SK-N-SH treated with all-trans-retinoic acid at 6 μM for 48 hours (cell line): ENCODE measurements at regions not wholly inside any gene's neighbourhood (a gene's known extent, or its start where the extent isn't known, plus 50 kb on each side); places are given as distances from the start of the nearest gene placed in this dataset.

Source experiments
- ATAC-seq: fragments of 200-7000 bp; cut with Tn5 transposase; 3 replicates; pipeline ENCODE4 v1.9.1; 2020; ENCODE audit warnings: mild to moderate bottlenecking, moderate library complexity
- ARNTL ChIP-seq: fragments of 450-650 bp; formaldehyde crosslinking; IDR thresholded peaks from 2 replicates; pipeline ENCODE4 v1.5.0; 2020; ENCODE audit warnings: low read depth, mild to moderate bottlenecking, moderate library complexity, borderline replicate concordance
- CSDC2 ChIP-seq: fragments of 250-450 bp; sonication (Bioruptor Pico); IDR thresholded peaks from 2 replicates; pipeline ENCODE4 v1.5.0; 2020; ENCODE audit warnings: mild to moderate bottlenecking, moderate library complexity
- ESRRG ChIP-seq: fragments of 250-450 bp; sonication (Bioruptor Pico); IDR thresholded peaks from 2 replicates; pipeline ENCODE4 v1.6.1; 2021; ENCODE audit warnings: mild to moderate bottlenecking
- GLIS3 ChIP-seq: fragments of 250-450 bp; sonication (Bioruptor Pico); IDR thresholded peaks from 2 replicates; pipeline ENCODE4 v1.5.0; 2020; ENCODE audit warnings: mild to moderate bottlenecking, moderate library complexity
- ISL1 ChIP-seq: fragments of 250-450 bp; sonication (Bioruptor Pico); IDR thresholded peaks from 2 replicates; pipeline ENCODE4 v2.1.2; 2022; ENCODE audit warnings: mild to moderate bottlenecking, moderate library complexity
- OSR1 ChIP-seq: fragments of 250-450 bp; sonication (Bioruptor Pico); IDR thresholded peaks from 2 replicates; pipeline ENCODE4 v1.8.0; 2022; ENCODE audit warnings: moderate library complexity, mild to moderate bottlenecking, inconsistent platforms
- RARB ChIP-seq: fragments of 250-450 bp; sonication (Bioruptor Pico); IDR thresholded peaks from 2 replicates; pipeline ENCODE4 v1.8.0; 2021; ENCODE audit warnings: mild to moderate bottlenecking, moderate library complexity
- SNAI2 ChIP-seq: fragments of 250-450 bp; sonication (Bioruptor Pico); IDR thresholded peaks from 2 replicates; pipeline ENCODE4 v1.5.0; 2020; ENCODE audit warnings: mild to moderate bottlenecking, moderate library complexity
- TCF4 ChIP-seq: fragments of 250-450 bp; sonication (Bioruptor Pico); IDR thresholded peaks from 2 replicates; pipeline ENCODE4 v1.8.0; 2021; ENCODE audit warnings: mild to moderate bottlenecking, moderate library complexity, borderline replicate concordance
- TOX ChIP-seq: fragments of 250-450 bp; sonication (Bioruptor Pico); IDR thresholded peaks from 2 replicates; pipeline ENCODE4 v1.8.0; 2021; ENCODE audit warnings: mild to moderate bottlenecking, moderate library complexity, borderline replicate concordance
- TSHZ2 ChIP-seq: fragments of 250-450 bp; sonication (Bioruptor Pico); IDR thresholded peaks from 2 replicates; pipeline ENCODE4 v1.5.0; 2020; ENCODE audit warnings: mild to moderate bottlenecking, moderate library complexity
- ZC3H10 ChIP-seq: fragments of 250-450 bp; sonication (Bioruptor Pico); IDR thresholded peaks from 2 replicates; pipeline ENCODE4 v1.5.1; 2021; ENCODE audit warnings: mild to moderate bottlenecking, moderate library complexity
- ZFP3 ChIP-seq: fragments of 250-450 bp; sonication (Bioruptor Pico); IDR thresholded peaks from 2 replicates; pipeline ENCODE4 v1.5.0; 2020; ENCODE audit warnings: mild to moderate bottlenecking, moderate library complexity
- ZFP30 ChIP-seq: fragments of 450-650 bp; formaldehyde crosslinking; IDR thresholded peaks from 2 replicates; pipeline ENCODE4 v1.5.0; 2022; ENCODE audit warnings: mild to moderate bottlenecking, moderate library complexity
- ZNF565 ChIP-seq: fragments of 450-650 bp; formaldehyde crosslinking; conservative IDR thresholded peaks from 2 replicates; pipeline ENCODE4 v1.5.0; 2020; ENCODE audit warnings: low read depth, mild to moderate bottlenecking, moderate library complexity
- ZNF70 ChIP-seq: fragments of 450-650 bp; formaldehyde crosslinking; IDR thresholded peaks from 2 replicates; pipeline ENCODE4 v1.5.0; 2020; ENCODE audit warnings: mild to moderate bottlenecking, moderate library complexity
- ZNF8 ChIP-seq: fragments of 450-650 bp; formaldehyde crosslinking; IDR thresholded peaks from 2 replicates; pipeline ENCODE4 v1.5.0; 2020; ENCODE audit warnings: mild to moderate bottlenecking, moderate library complexity
- TF ChIP-seq, protein P1 (sequence below): fragments of 250-450 bp; sonication (Bioruptor Pico); IDR thresholded peaks from 2 replicates; pipeline ENCODE4 v1.8.0; 2020; ENCODE audit warnings: mild to moderate bottlenecking, moderate library complexity, borderline replicate concordance
- TF ChIP-seq, protein P2 (sequence below): fragments of 250-450 bp; sonication (Bioruptor Pico); IDR thresholded peaks from 2 replicates; pipeline ENCODE4 v1.8.0; 2021; ENCODE audit warnings: low read depth, mild to moderate bottlenecking, moderate library complexity, borderline replicate concordance
- TF ChIP-seq, protein P3 (sequence below): fragments of 250-450 bp; sonication (Bioruptor Pico); IDR thresholded peaks from 2 replicates; pipeline ENCODE4 v1.5.1; 2021; ENCODE audit warnings: mild to moderate bottlenecking, moderate library complexity
- TF ChIP-seq, protein P4 (sequence below): fragments of 250-450 bp; sonication (Bioruptor Pico); IDR thresholded peaks from 2 replicates; pipeline ENCODE4 v1.5.1; 2020; ENCODE audit warnings: low read depth, mild to moderate bottlenecking, moderate library complexity

DNA sequence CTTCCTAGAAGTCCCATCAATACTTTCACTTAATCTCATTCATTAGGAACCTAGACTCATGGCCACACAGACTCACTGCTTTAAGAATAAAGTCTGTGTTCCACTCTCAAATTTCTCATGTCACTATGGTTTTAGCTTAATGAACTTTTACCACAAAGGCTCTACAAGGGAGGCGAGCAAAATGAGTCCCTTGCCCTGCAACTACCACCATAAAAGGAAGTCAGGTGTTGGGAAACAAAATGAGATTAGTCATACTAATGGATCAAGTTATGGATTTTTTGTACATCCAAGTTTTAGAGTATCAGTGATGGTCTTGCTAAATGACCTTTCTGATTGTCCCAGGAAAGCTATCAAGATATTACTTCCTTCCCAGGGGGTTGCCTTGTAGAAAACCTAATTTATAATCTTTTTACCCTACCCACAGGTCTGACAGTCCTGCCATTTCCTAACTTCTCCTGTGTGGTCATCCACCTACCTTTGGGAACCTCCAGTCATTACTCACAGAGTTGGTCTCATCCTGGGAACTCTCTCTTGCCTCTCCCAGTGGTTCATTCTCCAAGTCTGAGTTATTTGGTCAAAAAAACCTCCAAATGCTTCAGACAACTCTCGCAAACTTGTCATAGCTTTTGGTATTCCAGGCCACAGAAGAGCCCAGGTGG lies 51.8 kb upstream of the SLC16A1 start:
- TF ChIP-seq ZNF70: no peak
- no peak for TF ChIP-seq ZNF565 (CRISPR knock-in tag)
- no peak for TF ChIP-seq ARNTL (CRISPR knock-in tag)
- TF ChIP-seq RARB (CRISPR knock-in tag): no peak
- TF ChIP-seq, protein P1, sequence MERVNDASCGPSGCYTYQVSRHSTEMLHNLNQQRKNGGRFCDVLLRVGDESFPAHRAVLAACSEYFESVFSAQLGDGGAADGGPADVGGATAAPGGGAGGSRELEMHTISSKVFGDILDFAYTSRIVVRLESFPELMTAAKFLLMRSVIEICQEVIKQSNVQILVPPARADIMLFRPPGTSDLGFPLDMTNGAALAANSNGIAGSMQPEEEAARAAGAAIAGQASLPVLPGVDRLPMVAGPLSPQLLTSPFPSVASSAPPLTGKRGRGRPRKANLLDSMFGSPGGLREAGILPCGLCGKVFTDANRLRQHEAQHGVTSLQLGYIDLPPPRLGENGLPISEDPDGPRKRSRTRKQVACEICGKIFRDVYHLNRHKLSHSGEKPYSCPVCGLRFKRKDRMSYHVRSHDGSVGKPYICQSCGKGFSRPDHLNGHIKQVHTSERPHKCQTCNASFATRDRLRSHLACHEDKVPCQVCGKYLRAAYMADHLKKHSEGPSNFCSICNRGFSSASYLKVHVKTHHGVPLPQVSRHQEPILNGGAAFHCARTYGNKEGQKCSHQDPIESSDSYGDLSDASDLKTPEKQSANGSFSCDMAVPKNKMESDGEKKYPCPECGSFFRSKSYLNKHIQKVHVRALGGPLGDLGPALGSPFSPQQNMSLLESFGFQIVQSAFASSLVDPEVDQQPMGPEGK (CRISPR knock-in tag): no peak
- no peak for TF ChIP-seq ZNF8 (CRISPR knock-in tag)
- no peak for TF ChIP-seq OSR1 (CRISPR knock-in tag)
- TF ChIP-seq SNAI2 (CRISPR knock-in tag): no peak
- TF ChIP-seq ZFP3 (CRISPR knock-in tag): no peak
- no peak for TF ChIP-seq TSHZ2
- TF ChIP-seq, protein P2, sequence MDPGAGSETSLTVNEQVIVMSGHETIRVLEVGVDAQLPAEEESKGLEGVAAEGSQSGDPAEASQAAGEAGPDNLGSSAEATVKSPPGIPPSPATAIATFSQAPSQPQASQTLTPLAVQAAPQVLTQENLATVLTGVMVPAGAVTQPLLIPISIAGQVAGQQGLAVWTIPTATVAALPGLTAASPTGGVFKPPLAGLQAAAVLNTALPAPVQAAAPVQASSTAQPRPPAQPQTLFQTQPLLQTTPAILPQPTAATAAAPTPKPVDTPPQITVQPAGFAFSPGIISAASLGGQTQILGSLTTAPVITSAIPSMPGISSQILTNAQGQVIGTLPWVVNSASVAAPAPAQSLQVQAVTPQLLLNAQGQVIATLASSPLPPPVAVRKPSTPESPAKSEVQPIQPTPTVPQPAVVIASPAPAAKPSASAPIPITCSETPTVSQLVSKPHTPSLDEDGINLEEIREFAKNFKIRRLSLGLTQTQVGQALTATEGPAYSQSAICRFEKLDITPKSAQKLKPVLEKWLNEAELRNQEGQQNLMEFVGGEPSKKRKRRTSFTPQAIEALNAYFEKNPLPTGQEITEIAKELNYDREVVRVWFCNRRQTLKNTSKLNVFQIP (CRISPR knock-in tag): no peak
- ATAC-seq: no peak

DNA sequence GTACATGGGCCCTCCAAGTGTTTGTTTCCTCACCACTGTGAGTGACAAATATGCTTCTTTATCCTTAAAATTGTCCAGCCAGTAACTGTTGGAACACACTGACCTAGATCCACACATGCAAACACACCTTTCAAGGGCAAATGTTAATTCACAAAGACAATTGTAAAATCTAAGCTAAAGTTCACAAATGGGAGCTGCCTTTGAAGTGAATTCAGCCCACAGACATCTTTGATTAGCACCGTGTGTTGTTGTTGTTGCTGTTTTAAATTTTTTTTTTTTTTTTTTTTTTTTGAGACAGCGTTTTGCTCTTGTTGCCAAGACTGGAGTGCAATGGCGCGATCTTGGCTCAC lies 52.3 kb upstream of the SLC16A1 start:
- TF ChIP-seq ZFP30 (no peak), GLIS3 (CRISPR knock-in tag) (no peak), ZC3H10 (no peak), CSDC2 (CRISPR knock-in tag) (no peak), TCF4 (CRISPR knock-in tag) (no peak), RARB (CRISPR knock-in tag) (no peak), ESRRG (no peak)
- TF ChIP-seq, protein P3, sequence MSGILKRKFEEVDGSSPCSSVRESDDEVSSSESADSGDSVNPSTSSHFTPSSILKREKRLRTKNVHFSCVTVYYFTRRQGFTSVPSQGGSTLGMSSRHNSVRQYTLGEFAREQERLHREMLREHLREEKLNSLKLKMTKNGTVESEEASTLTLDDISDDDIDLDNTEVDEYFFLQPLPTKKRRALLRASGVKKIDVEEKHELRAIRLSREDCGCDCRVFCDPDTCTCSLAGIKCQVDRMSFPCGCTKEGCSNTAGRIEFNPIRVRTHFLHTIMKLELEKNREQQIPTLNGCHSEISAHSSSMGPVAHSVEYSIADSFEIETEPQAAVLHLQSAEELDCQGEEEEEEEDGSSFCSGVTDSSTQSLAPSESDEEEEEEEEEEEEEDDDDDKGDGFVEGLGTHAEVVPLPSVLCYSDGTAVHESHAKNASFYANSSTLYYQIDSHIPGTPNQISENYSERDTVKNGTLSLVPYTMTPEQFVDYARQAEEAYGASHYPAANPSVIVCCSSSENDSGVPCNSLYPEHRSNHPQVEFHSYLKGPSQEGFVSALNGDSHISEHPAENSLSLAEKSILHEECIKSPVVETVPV: no peak
- TF ChIP-seq, protein P4, sequence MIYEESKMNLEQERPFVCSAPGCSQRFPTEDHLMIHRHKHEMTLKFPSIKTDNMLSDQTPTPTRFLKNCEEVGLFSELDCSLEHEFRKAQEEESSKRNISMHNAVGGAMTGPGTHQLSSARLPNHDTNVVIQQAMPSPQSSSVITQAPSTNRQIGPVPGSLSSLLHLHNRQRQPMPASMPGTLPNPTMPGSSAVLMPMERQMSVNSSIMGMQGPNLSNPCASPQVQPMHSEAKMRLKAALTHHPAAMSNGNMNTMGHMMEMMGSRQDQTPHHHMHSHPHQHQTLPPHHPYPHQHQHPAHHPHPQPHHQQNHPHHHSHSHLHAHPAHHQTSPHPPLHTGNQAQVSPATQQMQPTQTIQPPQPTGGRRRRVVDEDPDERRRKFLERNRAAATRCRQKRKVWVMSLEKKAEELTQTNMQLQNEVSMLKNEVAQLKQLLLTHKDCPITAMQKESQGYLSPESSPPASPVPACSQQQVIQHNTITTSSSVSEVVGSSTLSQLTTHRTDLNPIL (CRISPR knock-in tag): no peak
- no peak for ATAC-seq

GRCh38 chr1:113012149-113012548 lies 56.2 kb upstream of the SLC16A1 start:
- TF ChIP-seq GLIS3 (CRISPR knock-in tag) (no peak), ISL1 (CRISPR knock-in tag) (peak; percentile 42)

DNA sequence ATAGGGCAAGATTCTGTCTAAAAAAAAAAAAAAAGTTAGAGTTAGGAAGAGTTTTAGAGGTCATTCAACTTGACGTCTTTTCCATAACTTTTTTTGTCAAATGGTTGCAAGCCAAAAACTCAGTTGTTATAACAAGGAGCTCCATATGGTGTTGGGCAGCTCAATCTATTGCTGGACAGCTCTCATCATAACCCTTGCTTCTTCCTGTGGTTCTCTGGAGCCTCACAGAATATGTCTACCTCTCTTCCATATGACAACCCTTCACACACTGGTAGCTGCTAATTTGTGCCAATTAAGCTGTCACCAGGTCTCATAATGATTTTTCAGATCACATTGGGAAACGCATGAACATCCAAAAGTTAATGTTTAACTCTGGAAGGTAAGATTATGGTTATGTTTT lies 57.8 kb upstream of the SLC16A1 start:
- no peak for TF ChIP-seq ESRRG
- no peak for TF ChIP-seq GLIS3 (CRISPR knock-in tag)
- TF ChIP-seq ZNF8 (CRISPR knock-in tag): no peak
- TF ChIP-seq ZC3H10: no peak
- TF ChIP-seq TOX: no peak
- no peak for TF ChIP-seq ZFP30
- no peak for TF ChIP-seq ISL1 (CRISPR knock-in tag)
- TF ChIP-seq, protein P2 (CRISPR knock-in tag): no peak
- TF ChIP-seq TCF4 (CRISPR knock-in tag): no peak
- no peak for TF ChIP-seq CSDC2 (CRISPR knock-in tag)
- TF ChIP-seq SNAI2 (CRISPR knock-in tag): no peak
- TF ChIP-seq ZNF70: no peak
- no peak for ATAC-seq

More at GRCh38 chr1:113012149-113012548, 56.2 kb upstream of the SLC16A1 start:
- no peak for ATAC-seq
